Coronary artery (tissue), 2 donors: ENCODE measurements at regions not wholly inside any gene's neighbourhood (a gene's known extent, or its start where the extent isn't known, plus 50 kb on each side); places are given as distances from the start of the nearest gene placed in this dataset.

Experiments
- DNase-seq: peaks from one replicate; pipeline ENCODE4 v3.0.0-alpha.2; 2017; ENCODE audit warnings: low spot score
- H3K27ac ChIP-seq, 2 donors: fragments of 200-600 bp; sonication (generic); one replicate each; pipeline ENCODE4 v1.5.1; 2016 to 2019
- H3K4me3 ChIP-seq: fragments of 200-600 bp; sonication (generic); 2 replicates; pipeline ENCODE4 v1.5.1; 2016; ENCODE audit warnings: mild to moderate bottlenecking, moderate library complexity
- CTCF ChIP-seq: fragments of 200-600 bp; sonication (generic); IDR thresholded peaks from one replicate; pipeline ENCODE4 v1.5.1; 2019; ENCODE audit warnings: antibody characterized with exemption

GRCh38 chr14:98773814-98774213, 498.2 kb downstream of the BCL11B start:
- Histone ChIP-seq H3K4me3 (no peak overlapping the region), H3K27ac (no peak overlapping the region)
- no peak for DNase-seq
- no peak for TF ChIP-seq CTCF

- Histone ChIP-seq H3K27ac (no peak overlapping the region), H3K4me3 (no peak overlapping the region)
- DNase-seq, result no peak
- TF ChIP-seq CTCF, result no peak
These were observed 496.1 kb downstream of the BCL11B start for GRCh38 chr14:98775892-98776291.

- no peak overlapping the region for H3K27ac ChIP-seq
- H3K4me3 ChIP-seq, result no peak overlapping the region
- no peak for DNase-seq
- TF ChIP-seq CTCF, result no peak
These were observed 489.9 kb downstream of the BCL11B start for GRCh38 chr14:98782062-98782461.

GRCh38 chr14:98785578-98785977, 486.4 kb downstream of the BCL11B start:
- TF ChIP-seq CTCF, result no peak
- no peak for DNase-seq
- Histone ChIP-seq H3K27ac (no peak overlapping the region), H3K4me3 (no peak overlapping the region)

- DNase-seq, result no peak
- no peak for TF ChIP-seq CTCF
- H3K4me3 ChIP-seq, result no peak overlapping the region
- no peak overlapping the region for H3K27ac ChIP-seq
These were observed 485.5 kb downstream of the BCL11B start for GRCh38 chr14:98786456-98786855.

- H3K27ac ChIP-seq, result no peak overlapping the region
These were observed 480.3 kb downstream of the BCL11B start for GRCh38 chr14:98791661-98792060.

GRCh38 chr14:98792171-98792570, 479.8 kb downstream of the BCL11B start:
- no peak overlapping the region for H3K27ac ChIP-seq
- H3K4me3 ChIP-seq, result no peak overlapping the region
- TF ChIP-seq CTCF, result no peak
- no peak for DNase-seq

More at GRCh38 chr14:98791661-98792060, 480.3 kb downstream of the BCL11B start:
- TF ChIP-seq CTCF, result no peak
- DNase-seq, result no peak
- no peak overlapping the region for H3K4me3 ChIP-seq
